DOHH2 (cell line): ENCODE measurements at regions not wholly inside any gene's neighbourhood (a gene's known extent, or its start where the extent isn't known, plus 50 kb on each side); places are given as distances from the start of the nearest gene placed in this dataset.
"Not testable (repeated sequence)": the region's sequence is repeated elsewhere in the genome, so short reads cannot be mapped to it uniquely, and the experiment has no call there.

Source experiments
- H3F3A ChIP-seq: fragments of 200-600 bp; sonication (generic), shearing (Covaris generic); 2 replicates; pipeline ENCODE4 v1.6.0; 2016; ENCODE audit warnings: antibody characterized with exemption, mild to moderate bottlenecking; ENCODE audit not compliant: control insufficient read depth, insufficient read depth
- H3K27ac ChIP-seq: fragments of 200-600 bp; sonication (generic); 2 replicates; pipeline ENCODE4 v1.5.1; 2014; ENCODE audit warnings: low read depth, mild to moderate bottlenecking, low read length, moderate library complexity
- H3K27me3 ChIP-seq: fragments of 200-600 bp; sonication (generic); 2 replicates; pipeline ENCODE4 v1.6.1; 2014; ENCODE audit warnings: mild to moderate bottlenecking, low read length, mixed read lengths; ENCODE audit not compliant: control insufficient read depth
- H3K36me3 ChIP-seq: fragments of 200-600 bp; sonication (generic); 2 replicates; pipeline ENCODE4 v1.6.1; 2014; ENCODE audit warnings: mild to moderate bottlenecking, low read length, moderate library complexity, mixed read lengths; ENCODE audit not compliant: control insufficient read depth
- H3K4me1 ChIP-seq: fragments of 200-600 bp; sonication (generic); 2 replicates; pipeline ENCODE4 v1.6.1; 2014; ENCODE audit warnings: mild to moderate bottlenecking, low read length, mixed read lengths; ENCODE audit not compliant: control insufficient read depth
- H3K4me2 ChIP-seq: fragments of 200-600 bp; sonication (generic); 2 replicates; pipeline ENCODE4 v1.6.0; 2014; ENCODE audit warnings: mild to moderate bottlenecking, low read length, moderate library complexity
- H3K4me3 ChIP-seq: fragments of 200-600 bp; sonication (generic); 2 replicates; pipeline ENCODE4 v1.5.1; 2014; ENCODE audit warnings: mild to moderate bottlenecking, low read length, mixed read lengths
- H3K79me2 ChIP-seq: fragments of 200-600 bp; sonication (generic); 2 replicates; pipeline ENCODE4 v1.6.1; 2014; ENCODE audit warnings: mild to moderate bottlenecking, low read length, mixed read lengths; ENCODE audit not compliant: control insufficient read depth
- H3K9me2 ChIP-seq: fragments of 200-600 bp; sonication (generic); replicated peaks from 2 replicates; pipeline ENCODE4 v1.6.1; 2014; ENCODE audit warnings: mild to moderate bottlenecking, low read length, mixed read lengths; ENCODE audit not compliant: control insufficient read depth
- H3K9me3 ChIP-seq: fragments of 200-600 bp; sonication (generic); 2 replicates; pipeline ENCODE4 v1.6.1; 2014; ENCODE audit warnings: antibody characterized with exemption, low read length, mixed read lengths; ENCODE audit not compliant: control insufficient read depth, insufficient read depth
- H4K20me1 ChIP-seq: fragments of 200-600 bp; sonication (generic); 2 replicates; pipeline ENCODE4 v1.6.0; 2014; ENCODE audit warnings: low read depth, mild to moderate bottlenecking, antibody characterized with exemption, low read length, moderate library complexity; ENCODE audit not compliant: control insufficient read depth, insufficient read depth
- EZH2phosphoT487 ChIP-seq: fragments of 200-600 bp; sonication (generic); IDR thresholded peaks from 2 replicates; pipeline ENCODE4 v1.6.1; 2017; ENCODE audit warnings: borderline replicate concordance, mild to moderate bottlenecking, antibody characterized with exemption, low read length, moderate library complexity, mixed read lengths
- TF ChIP-seq, protein P1 (sequence below): fragments of 200-600 bp; sonication (generic); IDR thresholded peaks from one replicate; pipeline ENCODE4 v1.5.1; 2014; ENCODE audit warnings: antibody characterized with exemption, mild to moderate bottlenecking, low read depth, low read length; ENCODE audit not compliant: poor library complexity, severe bottlenecking

DNA sequence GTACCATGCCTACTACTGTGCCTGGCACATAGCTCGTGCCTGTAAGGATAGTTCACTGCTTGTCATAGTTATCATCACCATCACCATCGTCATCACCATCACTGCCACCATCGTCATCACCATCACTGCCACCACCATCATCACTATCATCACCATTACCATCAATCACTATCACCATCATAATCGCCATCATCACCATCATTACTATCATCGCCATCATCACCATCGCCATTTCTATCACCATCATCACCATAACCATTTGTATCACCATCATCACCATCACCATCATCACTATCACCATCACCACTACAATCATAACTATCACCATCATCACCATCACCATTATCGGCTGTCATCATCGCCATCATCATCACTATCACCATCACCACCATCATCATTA lies 107.1 kb downstream of the TUBA3C start:
- Histone ChIP-seq H3K9me2 (no peaks in the 10 kb centered on the region), H3K9me3 (peaks cover 22% of the 10 kb centered on the region; the same call in 1 of the 2 replicates)

DNA sequence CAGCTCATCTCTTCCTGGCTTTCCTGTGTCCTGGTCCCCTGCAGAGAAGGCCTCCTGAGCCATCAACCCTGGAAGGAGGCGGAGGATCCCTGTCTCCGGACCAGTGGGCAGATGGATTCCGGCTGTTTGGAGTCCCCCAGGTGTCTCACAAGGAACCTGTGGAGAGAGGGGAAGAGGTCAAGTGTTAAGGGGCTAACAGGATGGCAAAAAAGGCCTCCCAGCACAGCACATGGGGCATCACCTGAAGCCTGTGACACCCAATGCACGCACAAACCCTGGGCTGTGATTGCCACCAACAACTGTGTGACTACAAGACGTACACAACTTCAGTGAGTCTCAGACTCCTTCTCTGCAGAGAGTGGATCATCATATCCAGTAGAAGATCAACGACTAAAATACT lies 107.5 kb downstream of the TUBA3C start:
- H3K4me3 ChIP-seq, H3K36me3 ChIP-seq, H4K20me1 ChIP-seq, H3K27me3 ChIP-seq, H3K4me2 ChIP-seq, H3K9me2 ChIP-seq, H3K27ac ChIP-seq, H3K79me2 ChIP-seq, H3F3A ChIP-seq, H3K4me1 ChIP-seq: not testable (repeated sequence)
- H3K9me3 ChIP-seq = peaks cover 22% of the 10 kb centered on the region; the same call in 1 of the 2 replicates

More for the DNA sequence above, 107.1 kb downstream of the TUBA3C start:
- no peaks in the 10 kb centered on the region for H3K79me2 ChIP-seq
- H3K27ac ChIP-seq = no peak overlapping the region
- H3K4me2 ChIP-seq = no peak overlapping the region
- H3K36me3 ChIP-seq = no peaks in the 10 kb centered on the region
- no peaks in the 10 kb centered on the region for H3K27me3 ChIP-seq
- no peak overlapping the region for H3K4me3 ChIP-seq
- no peak for TF ChIP-seq EZH2phosphoT487
- TF ChIP-seq, protein P1, sequence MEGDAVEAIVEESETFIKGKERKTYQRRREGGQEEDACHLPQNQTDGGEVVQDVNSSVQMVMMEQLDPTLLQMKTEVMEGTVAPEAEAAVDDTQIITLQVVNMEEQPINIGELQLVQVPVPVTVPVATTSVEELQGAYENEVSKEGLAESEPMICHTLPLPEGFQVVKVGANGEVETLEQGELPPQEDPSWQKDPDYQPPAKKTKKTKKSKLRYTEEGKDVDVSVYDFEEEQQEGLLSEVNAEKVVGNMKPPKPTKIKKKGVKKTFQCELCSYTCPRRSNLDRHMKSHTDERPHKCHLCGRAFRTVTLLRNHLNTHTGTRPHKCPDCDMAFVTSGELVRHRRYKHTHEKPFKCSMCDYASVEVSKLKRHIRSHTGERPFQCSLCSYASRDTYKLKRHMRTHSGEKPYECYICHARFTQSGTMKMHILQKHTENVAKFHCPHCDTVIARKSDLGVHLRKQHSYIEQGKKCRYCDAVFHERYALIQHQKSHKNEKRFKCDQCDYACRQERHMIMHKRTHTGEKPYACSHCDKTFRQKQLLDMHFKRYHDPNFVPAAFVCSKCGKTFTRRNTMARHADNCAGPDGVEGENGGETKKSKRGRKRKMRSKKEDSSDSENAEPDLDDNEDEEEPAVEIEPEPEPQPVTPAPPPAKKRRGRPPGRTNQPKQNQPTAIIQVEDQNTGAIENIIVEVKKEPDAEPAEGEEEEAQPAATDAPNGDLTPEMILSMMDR = no peak
- no peaks in the 10 kb centered on the region for H3K4me1 ChIP-seq
- no peaks in the 10 kb centered on the region for H4K20me1 ChIP-seq
- H3F3A ChIP-seq = no peaks in the 10 kb centered on the region

- H3K27ac ChIP-seq = not testable (repeated sequence)
Observed at GRCh38 chr13:19072956-19073706, 108.5 kb downstream of the TUBA3C start.

GRCh38 chr13:19072543-19072942 lies 109.1 kb downstream of the TUBA3C start:
- Histone ChIP-seq H3K36me3 (no peaks in the 10 kb centered on the region), H3K4me2 (no peak overlapping the region), H3K27me3 (no peaks in the 10 kb centered on the region), H3K4me1 (no peaks in the 10 kb centered on the region), H3K9me3 (peaks cover 22% of the 10 kb centered on the region; the same call in 1 of the 2 replicates), H4K20me1 (no peaks in the 10 kb centered on the region), H3K27ac (no peak overlapping the region), H3F3A (no peaks in the 10 kb centered on the region), H3K79me2 (no peaks in the 10 kb centered on the region), H3K4me3 (no peak overlapping the region), H3K9me2 (no peaks in the 10 kb centered on the region)
- no peak for TF ChIP-seq EZH2phosphoT487
- TF ChIP-seq, protein P1 = no peak

More at GRCh38 chr13:19072956-19073706, 108.5 kb downstream of the TUBA3C start:
- H3K4me3 ChIP-seq, H3K4me2 ChIP-seq, H3K9me2 ChIP-seq, H3K36me3 ChIP-seq, H4K20me1 ChIP-seq, H3K27me3 ChIP-seq, H3K4me1 ChIP-seq, H3K79me2 ChIP-seq, H3F3A ChIP-seq: not testable (repeated sequence)
- peaks cover 22% of the 10 kb centered on the region; the same call in 1 of the 2 replicates for H3K9me3 ChIP-seq
